ENCODE measurements at regions not wholly inside any gene's neighbourhood (a gene's known extent, or its start where the extent isn't known, plus 50 kb on each side); places are given as distances from the start of the nearest gene placed in this dataset.

- TF ChIP-seq ZNF142 (CRISPR knock-in tag; IDR thresholded peaks at IDR 0.05) (no peak), ZNF558 (CRISPR knock-in tag; IDR thresholded peaks at IDR 0.05; ENCODE audit: borderline replicate concordance) (no peak), ZNF772 (CRISPR knock-in tag; IDR thresholded peaks at IDR 0.05) (0 out of 2 replicates have a peak, but pooled peaks have one; percentile 38), TAF1 (CRISPR knock-in tag; IDR thresholded peaks at IDR 0.05) (peak; percentile 73), ATF4 (CRISPR knock-in tag; IDR thresholded peaks at IDR 0.05) (peak in 1 of 2 experiments; percentile 15; a peak in 1 of 4 replicates), ZNF780A (CRISPR knock-in tag; IDR thresholded peaks at IDR 0.05) (no peak), ZNF431 (CRISPR knock-in tag; IDR thresholded peaks at IDR 0.05; ENCODE audit: borderline replicate concordance, low read depth) (no peak), ZNF570 (CRISPR knock-in tag; IDR thresholded peaks at IDR 0.05; ENCODE audit: borderline replicate concordance) (no peak), MAFF (IDR thresholded peaks at IDR 0.05; ENCODE audit: low read depth, low read length) (peak; percentile 18; the same call in 1 of the 2 replicates), NFRKB (IDR thresholded peaks at IDR 0.05) (no peak), EED (CRISPR knock-in tag; IDR thresholded peaks at IDR 0.05) (no peak), PHB2 (IDR thresholded peaks at IDR 0.05; ENCODE audit: partially characterized antibody) (no peak), GPN1 (CRISPR knock-in tag; IDR thresholded peaks at IDR 0.05; ENCODE audit: borderline replicate concordance) (no peak), TRAFD1 (CRISPR knock-in tag; IDR thresholded peaks at IDR 0.05; ENCODE audit: borderline replicate concordance) (no peak), PTBP1 (IDR thresholded peaks at IDR 0.05; ENCODE audit: low read depth, low read length, poor library complexity, severe bottlenecking) (no peak), ATF1 (CRISPR knock-in tag; IDR thresholded peaks at IDR 0.05) (no peak), GABPB1 (CRISPR knock-in tag; IDR thresholded peaks at IDR 0.05) (peak; percentile 62; the same call in 1 of the 2 replicates), E2F5 (CRISPR knock-in tag; conservative IDR thresholded peaks at IDR 0.05) (no peak)
Observed at GRCh38 chr6:138593124-138593877, 94.0 kb upstream of the NHSL1 start (continued).
